HG03135 (cell line): ENCODE measurements at regions not wholly inside any gene's neighbourhood (a gene's known extent, or its start where the extent isn't known, plus 50 kb on each side); places are given as distances from the start of the nearest gene placed in this dataset.
"Not testable (repeated sequence)": the region's sequence is repeated elsewhere in the genome, so short reads cannot be mapped to it uniquely, and the experiment has no call there.

Experiments
- ATAC-seq: cut with Tn5 transposase; IDR thresholded peaks from one replicate; pipeline ENCODE4 v1.9.1; 2021; ENCODE audit warnings: mild to moderate bottlenecking, moderate library complexity; ENCODE audit not compliant: unreplicated experiment

DNA sequence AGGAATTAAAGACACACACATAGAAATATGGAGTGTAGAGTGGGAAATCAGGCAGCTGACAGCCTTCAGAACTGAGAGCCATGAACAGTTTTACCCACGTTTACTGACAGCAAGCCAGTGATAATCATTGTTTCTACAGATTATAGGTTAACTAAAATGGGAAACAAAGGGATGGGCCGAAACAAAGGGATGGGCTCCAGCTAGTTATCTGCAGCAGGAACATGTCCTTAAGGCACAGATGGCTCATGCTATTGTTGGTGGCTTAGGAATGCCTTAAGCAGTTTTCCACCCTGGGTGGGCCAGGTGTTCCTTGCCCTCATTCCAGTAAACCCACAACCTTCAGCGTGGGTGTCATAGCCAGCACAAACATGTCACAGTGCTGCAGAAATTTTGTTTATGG, 355.7 kb upstream of the INTU start:
- ATAC-seq = not testable (repeated sequence)

- ATAC-seq = no peak
Measured at GRCh38 chr4:127284236-127284635, 348.5 kb upstream of the INTU start.

GRCh38 chr4:127291316-127291715, 341.4 kb upstream of the INTU start:
- no peak for ATAC-seq

DNA sequence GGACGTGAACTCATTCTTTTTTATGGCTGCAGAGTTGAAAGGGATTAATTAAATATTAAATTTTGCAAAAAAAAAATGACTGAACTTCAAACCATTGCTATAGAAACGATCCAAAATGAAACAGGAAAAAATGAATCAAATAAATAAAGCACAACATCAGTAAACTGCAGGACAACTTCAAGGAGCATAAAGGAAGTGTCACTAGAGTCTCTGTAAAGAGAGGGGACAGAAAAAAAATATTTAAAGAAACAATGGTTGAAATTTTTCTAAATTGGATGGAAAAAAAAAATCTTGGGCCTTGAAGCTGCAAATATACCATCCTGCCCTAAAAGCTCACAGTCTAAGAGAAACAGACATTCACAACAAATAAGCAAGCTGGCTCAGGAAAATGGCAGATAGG, 339.3 kb upstream of the INTU start:
- no peak for ATAC-seq

DNA sequence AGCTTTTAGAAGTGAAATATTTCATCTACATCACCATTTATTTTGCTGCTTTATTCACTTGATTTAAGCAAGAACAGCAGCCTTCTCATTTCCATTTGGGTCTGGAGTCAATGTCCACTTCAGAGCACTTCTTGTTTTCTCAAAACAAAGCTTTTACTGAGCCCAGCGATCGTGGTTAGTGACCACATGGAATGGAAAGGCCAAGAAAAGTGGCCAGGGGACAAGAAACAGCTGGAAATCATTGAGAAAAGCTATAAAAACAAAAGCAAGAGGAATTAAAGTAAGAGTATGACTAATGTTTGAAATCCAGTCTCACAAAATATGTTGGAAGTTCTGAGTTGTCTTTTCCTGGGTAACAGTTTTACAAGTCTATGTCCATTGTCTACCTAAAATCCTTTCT, 328.4 kb upstream of the INTU start:
- ATAC-seq = no peak

GRCh38 chr4:127307996-127308395, 324.8 kb upstream of the INTU start:
- no peak for ATAC-seq

- no peak for ATAC-seq
Measured at GRCh38 chr4:127309369-127310102, 323.2 kb upstream of the INTU start.

DNA sequence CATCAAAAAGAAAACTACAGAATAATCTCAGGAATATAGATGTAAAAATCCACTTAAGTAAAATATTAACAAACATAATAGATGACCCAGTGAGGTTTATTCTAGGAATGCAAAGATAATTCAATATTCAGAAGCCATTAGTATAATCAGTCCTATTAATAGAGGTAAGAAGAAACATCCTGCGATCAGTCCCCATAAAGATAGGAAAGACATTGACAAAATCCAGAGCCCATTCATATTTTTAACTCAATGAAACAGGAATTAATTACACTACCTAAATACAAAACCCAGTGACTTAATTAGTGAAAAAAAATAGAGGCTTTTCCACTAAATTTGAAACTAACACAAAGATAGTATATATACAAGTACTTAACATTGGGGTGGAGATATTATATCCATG, 321.4 kb upstream of the INTU start:
- ATAC-seq = no peak

- ATAC-seq = no peak
Measured at GRCh38 chr4:127311924-127312323, 320.8 kb upstream of the INTU start.

DNA sequence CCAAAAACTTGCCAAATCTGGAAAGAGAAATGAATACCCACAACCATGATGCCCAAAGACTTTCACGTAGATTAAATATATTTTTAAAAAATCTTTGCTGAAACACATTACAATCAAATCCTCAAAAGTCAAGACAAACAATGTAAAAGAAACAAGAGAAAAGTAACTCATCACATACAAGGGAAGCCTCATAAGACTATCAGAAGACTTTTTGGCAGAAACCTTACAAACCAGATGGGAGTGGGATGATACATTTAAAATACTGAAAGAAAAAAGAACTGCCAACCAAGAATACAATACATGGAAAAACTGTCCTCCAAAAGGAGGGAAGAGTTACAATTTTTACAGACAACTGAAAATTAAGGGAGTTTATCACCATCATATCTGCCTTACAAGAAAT, 319.0 kb upstream of the INTU start:
- no peak for ATAC-seq

GRCh38 chr4:127327491-127327890, 305.3 kb upstream of the INTU start:
- no peak for ATAC-seq

DNA sequence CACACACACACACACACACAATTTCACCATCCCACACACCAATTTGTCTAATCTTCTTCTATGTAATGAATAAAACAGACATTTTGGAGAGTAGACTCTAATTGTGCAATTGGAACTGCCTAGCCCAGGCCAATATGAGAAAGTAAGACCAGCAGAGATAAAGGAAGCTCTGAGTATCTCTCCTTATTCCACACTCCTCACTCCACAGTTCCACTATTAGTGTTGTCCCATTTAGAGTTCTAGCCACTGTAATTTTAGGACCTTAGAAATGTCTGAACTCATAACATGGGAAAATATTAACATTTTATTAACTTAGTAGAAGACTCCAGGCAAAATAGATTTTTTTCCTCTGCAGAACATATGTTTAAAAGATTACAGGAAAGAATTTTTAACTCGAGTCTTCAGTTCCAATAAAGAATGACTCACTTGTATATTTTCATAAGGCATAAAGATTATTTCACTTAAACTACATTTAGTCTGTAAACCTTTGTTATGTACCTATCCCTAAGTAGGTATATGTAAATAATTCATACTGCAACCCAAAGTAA, 297.6 kb upstream of the INTU start:
- no peak for ATAC-seq

- ATAC-seq = no peak
Measured at GRCh38 chr4:127335732-127336131, 297.0 kb upstream of the INTU start.

DNA sequence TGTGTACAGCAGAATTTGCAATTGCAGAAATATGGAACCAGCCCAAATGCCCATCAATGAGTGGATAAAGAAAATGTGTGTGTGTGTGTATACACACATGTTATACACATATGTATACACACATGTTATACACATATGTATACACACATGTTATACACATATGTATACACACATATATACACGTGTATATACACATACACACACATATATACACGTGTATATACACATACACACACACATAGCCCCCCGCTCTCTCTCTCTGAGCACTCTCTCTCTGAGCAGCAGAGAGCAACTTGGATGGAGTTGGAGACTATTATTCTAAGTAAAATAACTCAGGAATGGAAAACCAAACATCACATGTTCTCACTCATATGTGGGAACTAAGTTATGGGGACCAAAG, 289.6 kb upstream of the INTU start:
- not testable (repeated sequence) for ATAC-seq

- ATAC-seq = no peak
Measured at GRCh38 chr4:127344071-127344470, 288.7 kb upstream of the INTU start.

DNA sequence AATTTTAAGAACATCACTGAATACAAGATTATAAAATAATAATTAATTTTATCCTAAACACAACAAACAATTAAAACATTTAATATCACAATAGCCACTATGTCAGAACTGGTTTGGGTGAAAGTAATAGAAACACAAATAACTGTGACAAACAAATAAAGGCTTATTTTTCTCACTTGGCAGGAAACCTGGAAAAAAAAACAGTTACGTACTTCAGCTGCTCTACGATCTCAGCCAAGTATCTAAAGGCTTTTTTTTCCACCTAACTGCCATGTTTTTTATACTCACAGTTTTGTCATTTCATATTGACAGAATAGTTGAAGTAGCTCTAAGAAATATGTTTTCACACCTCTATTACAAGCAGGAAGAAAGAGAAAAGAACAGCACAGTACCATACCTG, 284.8 kb upstream of the INTU start:
- ATAC-seq = no peak

- no peak for ATAC-seq
Measured at GRCh38 chr4:127352220-127353113, 280.3 kb upstream of the INTU start.

DNA sequence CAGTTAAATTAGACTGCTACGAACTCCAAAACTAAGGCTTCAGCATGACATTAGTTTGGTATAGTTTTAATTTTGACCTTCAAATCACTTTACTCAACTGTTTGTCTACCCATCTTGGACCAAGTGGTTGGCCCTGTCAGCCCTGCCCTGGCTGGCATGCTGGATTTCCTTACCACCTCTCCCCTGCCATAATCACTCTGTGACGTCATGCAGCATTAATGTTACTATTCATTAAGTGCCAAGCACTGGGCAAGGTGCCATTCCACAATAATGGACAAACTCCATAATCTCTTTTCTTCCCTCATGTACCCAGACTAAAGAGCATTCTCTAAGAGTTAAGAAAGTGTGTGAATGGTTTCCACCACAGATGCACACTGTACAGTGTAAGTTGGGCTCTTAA, 277.0 kb upstream of the INTU start:
- ATAC-seq = no peak

DNA sequence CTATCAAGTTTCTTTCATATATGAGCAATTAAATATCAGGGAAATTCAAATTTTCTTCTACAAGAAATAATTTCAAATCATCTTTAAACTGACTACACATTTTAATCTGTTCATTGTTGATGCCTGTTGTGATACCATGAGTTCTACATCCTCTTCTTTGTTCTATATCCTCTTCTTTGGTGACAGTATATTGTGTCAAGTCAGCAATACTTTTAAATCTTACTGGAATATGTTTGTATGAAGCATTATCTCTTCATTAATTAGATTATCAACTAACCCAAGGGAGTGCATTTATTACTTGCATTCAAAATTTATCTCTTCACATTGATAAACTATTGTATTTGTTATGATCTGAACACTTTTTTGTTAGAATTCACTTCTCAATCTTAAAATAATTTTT, 275.0 kb upstream of the INTU start:
- no peak for ATAC-seq

DNA sequence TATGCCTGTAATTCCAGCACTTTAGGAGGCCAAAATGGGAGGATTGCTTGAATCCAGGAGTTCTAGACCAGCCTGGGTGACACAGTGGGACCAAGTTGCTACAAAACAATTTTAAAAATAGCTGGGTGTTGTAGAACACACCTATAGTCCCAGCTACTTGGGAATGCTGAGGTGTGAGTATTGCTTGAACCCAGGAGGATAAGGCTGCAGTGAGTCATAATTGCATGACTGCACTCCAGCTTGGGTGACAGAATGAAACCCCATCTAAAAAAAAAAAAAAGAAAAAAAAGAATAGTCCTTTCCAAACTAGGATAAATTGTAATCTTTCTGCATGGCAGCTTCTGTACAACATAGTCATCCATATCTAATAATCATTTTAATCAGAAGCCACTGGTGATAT, 270.1 kb upstream of the INTU start:
- no peak for ATAC-seq

DNA sequence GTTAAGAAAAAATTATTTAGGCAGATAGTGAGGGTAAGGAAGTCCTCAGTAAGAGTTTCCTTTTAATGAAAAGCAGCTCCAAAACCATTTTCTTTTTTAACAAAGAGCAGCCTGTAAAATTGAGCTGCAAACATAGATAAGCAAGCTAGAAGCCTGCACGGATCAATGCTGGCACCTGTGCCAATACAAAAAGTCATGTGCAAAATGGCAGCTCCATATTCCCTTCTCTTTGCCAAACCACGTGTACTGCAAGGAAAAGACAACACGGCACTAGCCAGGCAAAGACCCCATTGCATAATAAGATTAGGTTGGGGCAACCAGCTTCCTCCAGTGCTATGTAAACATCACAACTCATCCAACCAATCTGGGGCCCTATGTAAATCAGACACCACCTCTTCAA, 268.4 kb upstream of the INTU start:
- ATAC-seq = no peak

DNA sequence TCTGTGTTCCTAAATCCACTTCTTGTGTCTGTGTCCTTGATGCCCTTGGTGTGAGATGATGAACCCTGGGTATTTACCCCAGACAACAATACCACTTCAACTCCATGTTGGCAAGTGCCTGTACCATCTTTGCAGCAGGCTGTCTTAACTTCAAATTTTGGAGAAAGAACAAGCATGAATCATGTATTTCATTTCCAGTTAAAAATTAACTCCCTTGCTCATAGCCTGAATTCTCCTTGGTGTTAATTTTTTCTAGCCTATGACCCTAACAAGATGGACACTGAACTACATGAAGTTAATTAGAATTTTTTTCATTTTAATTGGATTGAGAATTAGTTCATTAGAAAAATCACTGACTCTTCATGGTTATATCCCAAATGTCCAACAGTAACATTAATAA, 267.8 kb upstream of the INTU start:
- no peak for ATAC-seq
